GM12878 (cell line): ENCODE measurements at regions not wholly inside any gene's neighbourhood (a gene's known extent, or its start where the extent isn't known, plus 50 kb on each side); places are given as distances from the start of the nearest gene placed in this dataset.

Experiments used
- ATAC-seq: fragments of 200-7000 bp; cut with Tn5 transposase; 3 replicates; pipeline ENCODE4 v1.9.1; 2020; ENCODE audit warnings: mild to moderate bottlenecking, moderate library complexity
- BruUV-seq: library from RNA; stranded (reverse); fragments of 400-500 nt; replicated peaks from 2 replicates; lab custom pipeline; 2021; lab: Mats Ljungman, UMichigan
- CTCF ChIA-PET: fragments of 300-600 bp; sonication (Branson Sonifier 250); formaldehyde crosslinking; extraction: SDS; loops from one replicate; lab custom pipeline; 2021; ENCODE audit warnings: inconsistent platforms; lab: Yijun Ruan, JAX
- POLR2A ChIA-PET: fragments of 350-600 bp; formaldehyde crosslinking; extraction: SDS; loops from one replicate; lab custom pipeline; 2021; ENCODE audit warnings: inconsistent platforms; lab: Charles Lee
- RAD21 ChIA-PET: fragments of 300-600 bp; sonication (Branson Sonifier 250); formaldehyde crosslinking; loops from one replicate; lab custom pipeline; 2023; ENCODE audit warnings: antibody characterized with exemption; ENCODE audit not compliant: unreplicated experiment; lab: Charles Lee
- SMC1A ChIA-PET: fragments of 300-600 bp; sonication (Branson Sonifier 250); formaldehyde crosslinking; loops from one replicate; lab custom pipeline; 2023; ENCODE audit not compliant: unreplicated experiment, uncharacterized antibody; lab: Charles Lee
- DNase-seq: peaks from one replicate; pipeline ENCODE4 v3.0.0-alpha.2; 2011; ENCODE audit warnings: low read depth, low spot score
- FAIRE-seq: peaks from 3 replicates; lab custom pipeline; 2011; peaks lifted over from hg19 to GRCh38; lab: Jason Lieb, UNC
- H2AFZ ChIP-seq: 2 replicates; pipeline ENCODE4 v1.6.0; 2011; ENCODE audit warnings: low read depth, low read length, control low read depth; ENCODE audit not compliant: control insufficient read depth
- H3K27ac ChIP-seq: 2 replicates; pipeline ENCODE4 v1.5.1; 2011; ENCODE audit warnings: control low read depth; ENCODE audit not compliant: control insufficient read depth, insufficient read depth
- H3K27me3 ChIP-seq, 2 experiments: replicated peaks in 1 of 2; 2 replicates each; pipeline versions ENCODE4 v1.6.0 to v1.6.1; 2011; ENCODE audit warnings: low read length in 1 of 2; ENCODE audit not compliant: control insufficient read depth in 2 of 2, insufficient read depth in 2 of 2
- H3K36me3 ChIP-seq, 2 experiments: 2 replicates each; pipeline ENCODE4 v1.5.1; 2011; ENCODE audit warnings: low read length in 1 of 2; ENCODE audit not compliant: control insufficient read depth in 2 of 2, insufficient read depth in 2 of 2
- H3K4me1 ChIP-seq: 2 replicates; pipeline ENCODE4 v1.6.1; 2011; ENCODE audit warnings: mild to moderate bottlenecking, low read length, moderate library complexity, mixed read lengths; ENCODE audit not compliant: control insufficient read depth, insufficient read depth
- H3K4me2 ChIP-seq: 2 replicates; pipeline ENCODE4 v1.6.0; 2011; ENCODE audit warnings: control low read depth; ENCODE audit not compliant: control insufficient read depth, insufficient read depth
- H3K4me3 ChIP-seq: fragments of 200-600 bp; sonication (generic); 2 replicates; pipeline ENCODE4 v1.5.1; 2016
- H3K79me2 ChIP-seq: 2 replicates; pipeline ENCODE4 v1.6.0; 2011; ENCODE audit warnings: low read length; ENCODE audit not compliant: control insufficient read depth, insufficient read depth
- H3K9ac ChIP-seq: 2 replicates; pipeline ENCODE4 v1.8.0; 2011; ENCODE audit warnings: low read length, control low read depth, mixed read lengths; ENCODE audit not compliant: control insufficient read depth, insufficient read depth
- H3K9me3 ChIP-seq: replicated peaks from 3 replicates; pipeline ENCODE4 v1.5.1; 2011; ENCODE audit warnings: mild to moderate bottlenecking, low read length; ENCODE audit not compliant: control insufficient read depth, insufficient read depth
- H4K20me1 ChIP-seq: 2 replicates; pipeline ENCODE4 v1.6.0; 2011; ENCODE audit not compliant: control insufficient read depth, insufficient read depth
- BCL11A ChIP-seq: IDR thresholded peaks from 2 replicates; pipeline ENCODE4 v1.6.1; 2011; ENCODE audit warnings: low read depth, low read length
- ESRRA ChIP-seq: IDR thresholded peaks from 2 replicates; pipeline ENCODE4 v1.6.1; 2012; ENCODE audit warnings: mild to moderate bottlenecking, low read length, improper control_type of control experiment
- MEF2A ChIP-seq: IDR thresholded peaks from 2 replicates; pipeline ENCODE4 v1.6.1; 2011; ENCODE audit warnings: low read depth, mild to moderate bottlenecking, low read length, moderate library complexity; ENCODE audit not compliant: insufficient read depth
- NFYA ChIP-seq: IDR thresholded peaks from 2 replicates; pipeline ENCODE4 v1.6.1; 2011; ENCODE audit warnings: low read depth, mild to moderate bottlenecking, low read length, improper control_type of control experiment, borderline replicate concordance
- NR2F1 ChIP-seq: fragments of 450-650 bp; conservative IDR thresholded peaks from 2 replicates; pipeline ENCODE4 v1.6.1; 2017; ENCODE audit warnings: mild to moderate bottlenecking
- PML ChIP-seq: IDR thresholded peaks from 2 replicates; pipeline ENCODE4 v1.6.1; 2012; ENCODE audit warnings: low read length, inconsistent platforms
- POLR2A ChIP-seq: IDR thresholded peaks from 2 replicates; pipeline ENCODE4 v1.6.1; 2011; ENCODE audit warnings: low read depth, mild to moderate bottlenecking, low read length
- RAD21 ChIP-seq: IDR thresholded peaks from 2 replicates; pipeline ENCODE4 v1.6.1; 2011; ENCODE audit warnings: mild to moderate bottlenecking, low read depth, low read length, moderate library complexity; ENCODE audit not compliant: insufficient read depth
- RCOR1 ChIP-seq: conservative IDR thresholded peaks from 2 replicates; pipeline ENCODE4 v1.6.1; 2012; ENCODE audit warnings: low read depth, low read length, improper control_type of control experiment
- SRF ChIP-seq, 2 experiments: IDR thresholded peaks; 2 replicates each; pipeline ENCODE4 v1.6.1; 2011; ENCODE audit warnings: low read depth in 2 of 2, low read length in 2 of 2, mild to moderate bottlenecking in 1 of 2, moderate library complexity in 1 of 2
- ZNF622 ChIP-seq: fragments of 450-650 bp; IDR thresholded peaks from 2 replicates; pipeline ENCODE4 v1.6.1; 2017; ENCODE audit warnings: mild to moderate bottlenecking, inconsistent platforms
- WGBS: methylation state at CpG from one replicate; pipeline ENCODE4 v1.1.6; 2016; ENCODE audit warnings: low lambda C conversion rate; ENCODE audit not compliant: insufficient replicate concordance, insufficient coverage; ENCODE audit errors: missing lambda C conversion rate; 5-methylcytosine and 5-hydroxymethylcytosine counted together
- in situ Hi-C: fragments of 300-500 bp; cut with MboI; formaldehyde crosslinking; loops from 9 replicates; pipeline ENCODE4 v1.14.3; 2018; ENCODE audit warnings: mixed read lengths
- intact Hi-C: fragments of 100-400 bp; cut with micrococcal nuclease; formaldehyde crosslinking; loops from one replicate; pipeline ENCODE4 v1.14.2; 2022; ENCODE audit not compliant: unreplicated experiment
- TF ChIP-seq, protein P1 (sequence below): IDR thresholded peaks from 2 replicates; pipeline ENCODE4 v1.6.1; 2011; ENCODE audit warnings: borderline replicate concordance, low read depth, mild to moderate bottlenecking, moderate library complexity, low read length; ENCODE audit not compliant: insufficient read depth, poor library complexity, severe bottlenecking
- TF ChIP-seq, protein P2 (sequence below): IDR thresholded peaks from 2 replicates; pipeline ENCODE4 v1.6.1; 2012; ENCODE audit warnings: low read depth, low read length, improper control_type of control experiment

DNA sequence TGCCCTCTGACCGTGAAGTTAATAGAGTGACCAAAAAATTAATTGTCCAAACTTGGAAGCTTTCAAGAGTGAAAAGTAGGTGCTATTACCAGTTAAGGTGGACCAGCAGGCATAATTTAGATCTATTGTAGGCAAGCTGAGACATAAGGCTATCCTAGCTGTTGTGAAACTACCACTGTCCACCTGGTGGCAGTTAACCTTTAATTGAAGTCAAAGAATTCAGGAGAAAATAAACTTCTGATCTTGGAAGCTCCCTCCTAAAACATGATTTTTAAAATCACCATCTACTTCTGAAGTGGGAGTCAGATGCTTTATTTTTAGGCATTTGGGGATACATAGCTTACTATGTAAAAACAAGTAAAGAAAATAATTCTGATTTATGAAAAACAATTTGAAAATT is 636.3 kb upstream of the HTR2C start:
- H3K27ac ChIP-seq: no peak overlapping the region
- no peak for TF ChIP-seq ZNF622
- no peak for TF ChIP-seq ESRRA
- TF ChIP-seq NR2F1: no peak
- TF ChIP-seq POLR2A: no peak
- no peak for TF ChIP-seq PML
- no peak for TF ChIP-seq RCOR1
- TF ChIP-seq NFYA: no peak
- no peak for TF ChIP-seq BCL11A
- TF ChIP-seq RAD21: no peak
- TF ChIP-seq, protein P1, sequence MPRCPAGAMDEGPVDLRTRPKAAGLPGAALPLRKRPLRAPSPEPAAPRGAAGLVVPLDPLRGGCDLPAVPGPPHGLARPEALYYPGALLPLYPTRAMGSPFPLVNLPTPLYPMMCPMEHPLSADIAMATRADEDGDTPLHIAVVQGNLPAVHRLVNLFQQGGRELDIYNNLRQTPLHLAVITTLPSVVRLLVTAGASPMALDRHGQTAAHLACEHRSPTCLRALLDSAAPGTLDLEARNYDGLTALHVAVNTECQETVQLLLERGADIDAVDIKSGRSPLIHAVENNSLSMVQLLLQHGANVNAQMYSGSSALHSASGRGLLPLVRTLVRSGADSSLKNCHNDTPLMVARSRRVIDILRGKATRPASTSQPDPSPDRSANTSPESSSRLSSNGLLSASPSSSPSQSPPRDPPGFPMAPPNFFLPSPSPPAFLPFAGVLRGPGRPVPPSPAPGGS: no peak
- no peak for TF ChIP-seq MEF2A
- no peak for TF ChIP-seq SRF (IDR thresholded peaks at IDR 0.05; ENCODE audit: low read depth in 2 of 2, low read length in 2 of 2)
- TF ChIP-seq, protein P2, sequence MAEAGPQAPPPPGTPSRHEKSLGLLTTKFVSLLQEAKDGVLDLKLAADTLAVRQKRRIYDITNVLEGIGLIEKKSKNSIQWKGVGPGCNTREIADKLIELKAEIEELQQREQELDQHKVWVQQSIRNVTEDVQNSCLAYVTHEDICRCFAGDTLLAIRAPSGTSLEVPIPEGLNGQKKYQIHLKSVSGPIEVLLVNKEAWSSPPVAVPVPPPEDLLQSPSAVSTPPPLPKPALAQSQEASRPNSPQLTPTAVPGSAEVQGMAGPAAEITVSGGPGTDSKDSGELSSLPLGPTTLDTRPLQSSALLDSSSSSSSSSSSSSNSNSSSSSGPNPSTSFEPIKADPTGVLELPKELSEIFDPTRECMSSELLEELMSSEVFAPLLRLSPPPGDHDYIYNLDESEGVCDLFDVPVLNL: no peak
- DNase-seq (no peak), ATAC-seq (no peak), FAIRE-seq (no peak)
- no peaks in the 10 kb centered on the region for H4K20me1 ChIP-seq
- no peaks in the 10 kb centered on the region for H3K79me2 ChIP-seq
- no peaks in the 10 kb centered on the region for H3K36me3 ChIP-seq
- H3K4me1 ChIP-seq: no peaks in the 10 kb centered on the region
- ChIA-PET CTCF (no interaction called here), POLR2A (no interaction called here), SMC1A (no interaction called here), RAD21 (no interaction called here)
- H3K9me3 ChIP-seq: no peaks in the 10 kb centered on the region; the same call in 2 of the 3 replicates
- BruUV-seq: no TSS peak
- no peak overlapping the region for H3K9ac ChIP-seq
- no peaks in the 10 kb centered on the region for H3K27me3 ChIP-seq
- H3K4me2 ChIP-seq: no peak overlapping the region
- 0% methylated on average over 1 of the region's 1 CpG for WGBS
- no peak overlapping the region for H2AFZ ChIP-seq
- in situ Hi-C loops: no loop called here
- H3K4me3 ChIP-seq: no peak overlapping the region
- intact Hi-C loops: no loop called here
